ENCODE measurements at regions not wholly inside any gene's neighbourhood (a gene's known extent, or its start where the extent isn't known, plus 50 kb on each side); places are given as distances from the start of the nearest gene placed in this dataset.

- TF ChIP-seq CTCF (IDR thresholded peaks at IDR 0.05 in 4 of 5, conservative IDR thresholded peaks at IDR 0.05 in 1 of 5) (no peak), POLR2A (IDR thresholded peaks at IDR 0.05) (no peak)
Measured at GRCh38 chr18:5770176-5770575, 125.1 kb downstream of the TMEM200C start.
